Stimulated activated memory B cell treated with anti-CD40 and anti-IgM and Interleukin-4, amounts not matched to agents 10 μg/mL and 1 μg/mL and 100 μg/mL, for 72 hours (primary cell): ENCODE measurements at regions not wholly inside any gene's neighbourhood (a gene's known extent, or its start where the extent isn't known, plus 50 kb on each side); places are given as distances from the start of the nearest gene placed in this dataset.

Source experiments
- ATAC-seq: fragments of 150-1000 bp; cut with Tn5 transposase; 2 replicates; pipeline ENCODE4 v1.10.0; 2021
- H3K27ac Mint-ChIP-seq: one replicate; pipeline ENCODE4 v1.8.0; 2022; ENCODE audit warnings: mild to moderate bottlenecking, mixed read lengths
- H3K27me3 Mint-ChIP-seq: one replicate; pipeline ENCODE4 v1.8.0; 2022; ENCODE audit warnings: mixed read lengths
- H3K36me3 Mint-ChIP-seq: one replicate; pipeline ENCODE4 v1.8.0; 2022; ENCODE audit warnings: mixed read lengths
- H3K4me1 Mint-ChIP-seq: one replicate; pipeline ENCODE4 v1.8.0; 2022; ENCODE audit warnings: mixed read lengths
- H3K4me3 Mint-ChIP-seq: one replicate; pipeline ENCODE4 v1.8.0; 2022; ENCODE audit warnings: mild to moderate bottlenecking, moderate library complexity, mixed read lengths
- H3K9me3 Mint-ChIP-seq: one replicate; pipeline ENCODE4 v1.8.0; 2022; ENCODE audit warnings: mixed read lengths

GRCh38 chr15:85313339-85313738 lies 67.1 kb upstream of the AKAP13 start:
- Mint-ChIP-seq H3K9me3 (no peaks in the 10 kb centered on the region), H3K36me3 (peaks cover 5% of the 10 kb centered on the region), H3K4me1 (peaks cover 90% of the 10 kb centered on the region), H3K27me3 (no peaks in the 10 kb centered on the region), H3K4me3 (peak overlapping the region; percentile 70), H3K27ac (peak overlapping the region; percentile 92)
- no peak for ATAC-seq

- Mint-ChIP-seq H3K36me3 (peaks cover 5% of the 10 kb centered on the region), H3K27ac (peak overlapping the region; percentile 92), H3K4me3 (no peak overlapping the region), H3K4me1 (peaks cover 90% of the 10 kb centered on the region), H3K27me3 (no peaks in the 10 kb centered on the region), H3K9me3 (no peaks in the 10 kb centered on the region)
- no peak for ATAC-seq
Observed at GRCh38 chr15:85314146-85314545, 66.3 kb upstream of the AKAP13 start.

DNA sequence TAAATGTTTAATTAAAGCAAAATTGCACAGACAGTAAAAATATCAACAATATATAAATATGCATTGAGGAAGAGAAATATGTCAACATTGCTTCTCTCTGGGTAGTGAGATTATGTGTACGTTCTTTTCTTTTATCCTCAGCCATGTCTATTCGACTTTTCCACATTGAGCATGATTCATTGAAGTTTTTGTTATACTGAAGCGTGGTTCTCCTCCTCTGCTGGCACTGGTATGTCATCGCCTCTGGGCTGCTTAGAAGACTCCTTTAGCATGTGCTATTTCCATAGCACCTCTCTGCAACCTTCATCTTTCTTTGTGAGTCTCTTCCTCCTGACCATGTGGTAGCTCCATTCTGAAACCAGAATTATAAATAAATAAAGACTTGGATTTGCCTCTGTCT lies 65.8 kb upstream of the AKAP13 start:
- Mint-ChIP-seq H3K27ac (peak overlapping the region; percentile 86), H3K4me3 (no peak overlapping the region), H3K4me1 (peaks cover 90% of the 10 kb centered on the region), H3K36me3 (peaks cover 9% of the 10 kb centered on the region), H3K9me3 (no peaks in the 10 kb centered on the region), H3K27me3 (no peaks in the 10 kb centered on the region)
- no peak for ATAC-seq

DNA sequence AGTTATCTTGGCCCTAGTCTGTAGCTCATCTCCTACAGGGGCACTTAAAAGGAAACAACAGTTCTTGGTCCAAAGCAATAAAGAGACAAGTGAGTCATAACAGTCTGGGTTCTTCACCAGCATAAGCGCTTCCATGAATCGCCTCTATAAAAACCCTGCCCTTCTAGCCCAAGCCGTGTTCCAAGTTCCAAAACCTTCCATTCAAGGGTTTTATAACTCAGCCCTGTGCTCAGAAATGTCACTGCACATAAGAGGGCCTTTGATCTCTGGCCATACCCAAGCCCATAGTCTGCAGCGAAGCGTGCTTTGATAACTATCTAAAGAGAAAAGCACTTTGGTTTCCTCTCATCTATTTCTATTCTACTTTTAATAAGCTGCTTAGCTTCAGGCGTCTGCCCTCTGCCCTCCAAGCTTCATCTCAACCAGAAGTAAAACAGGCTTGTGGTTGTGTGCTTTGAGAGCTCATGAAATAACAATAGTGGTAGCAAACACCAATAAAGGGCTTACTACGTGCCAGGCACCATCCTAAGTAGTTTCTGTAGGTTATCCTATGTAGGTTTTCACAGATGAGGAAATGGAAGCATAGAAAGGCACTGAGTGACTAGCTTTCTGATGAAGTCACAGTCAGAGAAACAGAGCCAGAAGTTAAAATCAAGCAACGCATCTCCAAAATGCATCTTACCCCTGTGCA lies 64.0 kb upstream of the AKAP13 start:
- no peak for ATAC-seq
- Mint-ChIP-seq H3K9me3 (peaks cover 3% of the 10 kb centered on the region), H3K4me1 (peaks cover 84% of the 10 kb centered on the region), H3K4me3 (peak overlapping the region; percentile 29), H3K27me3 (no peaks in the 10 kb centered on the region), H3K36me3 (peaks cover 14% of the 10 kb centered on the region), H3K27ac (peak overlapping the region; percentile 86)

- Mint-ChIP-seq H3K4me1 (peaks cover 81% of the 10 kb centered on the region), H3K36me3 (peaks cover 21% of the 10 kb centered on the region), H3K27me3 (no peaks in the 10 kb centered on the region), H3K27ac (peak overlapping the region; percentile 86), H3K9me3 (peaks cover 8% of the 10 kb centered on the region), H3K4me3 (peak overlapping the region; percentile 11)
- ATAC-seq = peak; percentile 98
Observed at GRCh38 chr15:85318048-85318731, 62.2 kb upstream of the AKAP13 start.

- H3K27me3 Mint-ChIP-seq = no peaks in the 10 kb centered on the region
- H3K4me1 Mint-ChIP-seq = peaks cover 80% of the 10 kb centered on the region
- peaks cover 9% of the 10 kb centered on the region for H3K9me3 Mint-ChIP-seq
- H3K27ac Mint-ChIP-seq = peak overlapping the region; percentile 86
- ATAC-seq = peak; percentile 68
- peak overlapping the region; percentile 36 for H3K4me3 Mint-ChIP-seq
- peaks cover 24% of the 10 kb centered on the region for H3K36me3 Mint-ChIP-seq
Observed at GRCh38 chr15:85318732-85319076, 61.7 kb upstream of the AKAP13 start.

GRCh38 chr15:85324202-85324601 lies 56.2 kb upstream of the AKAP13 start:
- no peak overlapping the region for H3K4me3 Mint-ChIP-seq
- H3K36me3 Mint-ChIP-seq = peaks cover 18% of the 10 kb centered on the region
- H3K4me1 Mint-ChIP-seq = peaks cover 63% of the 10 kb centered on the region
- H3K9me3 Mint-ChIP-seq = peaks cover 9% of the 10 kb centered on the region
- H3K27me3 Mint-ChIP-seq = no peaks in the 10 kb centered on the region
- peak overlapping the region; percentile 97 for H3K27ac Mint-ChIP-seq
- ATAC-seq = no peak

- H3K36me3 Mint-ChIP-seq = peaks cover 9% of the 10 kb centered on the region
- H3K27ac Mint-ChIP-seq = peak overlapping the region; percentile 97
- no peak overlapping the region for H3K4me3 Mint-ChIP-seq
- H3K9me3 Mint-ChIP-seq = peaks cover 6% of the 10 kb centered on the region
- H3K4me1 Mint-ChIP-seq = peaks cover 65% of the 10 kb centered on the region
- ATAC-seq = no peak
- no peaks in the 10 kb centered on the region for H3K27me3 Mint-ChIP-seq
Observed at GRCh38 chr15:85325834-85326233, 54.6 kb upstream of the AKAP13 start.

DNA sequence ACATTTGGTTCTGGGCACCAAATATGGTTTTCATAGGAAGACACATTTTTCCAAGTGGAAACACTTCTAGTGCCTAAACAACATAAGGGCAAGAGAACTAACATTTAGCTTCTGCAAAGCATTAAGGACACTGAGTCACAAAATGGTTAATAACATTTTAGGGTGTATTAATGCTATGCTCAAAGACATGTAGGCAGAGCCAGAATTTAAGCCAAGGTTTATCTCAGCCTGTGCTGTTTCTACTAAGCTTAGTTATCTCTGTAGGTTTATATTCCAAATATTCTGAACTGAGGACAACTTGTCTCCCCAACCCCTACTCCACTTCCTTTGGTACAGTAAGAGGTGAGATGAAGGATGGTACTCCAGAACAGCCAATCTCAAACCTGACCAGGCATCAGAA lies 54.1 kb upstream of the AKAP13 start:
- Mint-ChIP-seq H3K4me1 (peaks cover 69% of the 10 kb centered on the region), H3K9me3 (peaks cover 6% of the 10 kb centered on the region), H3K36me3 (peaks cover 9% of the 10 kb centered on the region), H3K27ac (peak overlapping the region; percentile 97), H3K4me3 (no peak overlapping the region), H3K27me3 (no peaks in the 10 kb centered on the region)
- ATAC-seq = no peak

GRCh38 chr15:85327820-85328219 lies 52.6 kb upstream of the AKAP13 start:
- peaks cover 6% of the 10 kb centered on the region for H3K36me3 Mint-ChIP-seq
- peaks cover 5% of the 10 kb centered on the region for H3K9me3 Mint-ChIP-seq
- peak overlapping the region; percentile 75 for H3K4me3 Mint-ChIP-seq
- peaks cover 75% of the 10 kb centered on the region for H3K4me1 Mint-ChIP-seq
- no peak for ATAC-seq
- peak overlapping the region; percentile 97 for H3K27ac Mint-ChIP-seq
- H3K27me3 Mint-ChIP-seq = no peaks in the 10 kb centered on the region

GRCh38 chr15:85329561-85330422 lies 50.6 kb upstream of the AKAP13 start:
- peak overlapping the region; percentile 93 for H3K4me3 Mint-ChIP-seq
- H3K27ac Mint-ChIP-seq = peak overlapping the region; percentile 97
- no peaks in the 10 kb centered on the region for H3K36me3 Mint-ChIP-seq
- H3K9me3 Mint-ChIP-seq = no peaks in the 10 kb centered on the region
- H3K27me3 Mint-ChIP-seq = no peaks in the 10 kb centered on the region
- peaks cover 71% of the 10 kb centered on the region for H3K4me1 Mint-ChIP-seq
- ATAC-seq = peak; percentile 82
